Esophagus squamous epithelium (tissue), 4 donors: ENCODE measurements at regions not wholly inside any gene's neighbourhood (a gene's known extent, or its start where the extent isn't known, plus 50 kb on each side); places are given as distances from the start of the nearest gene placed in this dataset.

Source experiments
- CTCF ChIP-seq, 6 experiments: fragments of 450-650 bp in 4 of 6; fragments of 200-600 bp in 2 of 6; sonication (generic) in 2 of 6; IDR thresholded peaks; one replicate each; pipeline ENCODE4 v1.5.1; 2016 to 2019; ENCODE audit warnings: antibody characterized with exemption in 6 of 6, mild to moderate bottlenecking in 4 of 6, moderate library complexity in 4 of 6
- POLR2A ChIP-seq, 4 donors: fragments of 450-650 bp; IDR thresholded peaks; one replicate each; pipeline ENCODE4 v1.6.1; 2017; ENCODE audit warnings: antibody characterized with exemption in 4 of 4, mild to moderate bottlenecking in 4 of 4, moderate library complexity in 3 of 4

- no peak for TF ChIP-seq CTCF (IDR thresholded peaks at IDR 0.05)
- TF ChIP-seq POLR2A (IDR thresholded peaks at IDR 0.05) = no peak
Observed at GRCh38 chr12:18808221-18808620, 70.3 kb downstream of the CAPZA3 start.
